ENCODE measurements at regions not wholly inside any gene's neighbourhood (a gene's known extent, or its start where the extent isn't known, plus 50 kb on each side); places are given as distances from the start of the nearest gene placed in this dataset.
A peak's percentile ranks its signal among the peaks of the same experiment; 100 is the strongest.

DNA sequence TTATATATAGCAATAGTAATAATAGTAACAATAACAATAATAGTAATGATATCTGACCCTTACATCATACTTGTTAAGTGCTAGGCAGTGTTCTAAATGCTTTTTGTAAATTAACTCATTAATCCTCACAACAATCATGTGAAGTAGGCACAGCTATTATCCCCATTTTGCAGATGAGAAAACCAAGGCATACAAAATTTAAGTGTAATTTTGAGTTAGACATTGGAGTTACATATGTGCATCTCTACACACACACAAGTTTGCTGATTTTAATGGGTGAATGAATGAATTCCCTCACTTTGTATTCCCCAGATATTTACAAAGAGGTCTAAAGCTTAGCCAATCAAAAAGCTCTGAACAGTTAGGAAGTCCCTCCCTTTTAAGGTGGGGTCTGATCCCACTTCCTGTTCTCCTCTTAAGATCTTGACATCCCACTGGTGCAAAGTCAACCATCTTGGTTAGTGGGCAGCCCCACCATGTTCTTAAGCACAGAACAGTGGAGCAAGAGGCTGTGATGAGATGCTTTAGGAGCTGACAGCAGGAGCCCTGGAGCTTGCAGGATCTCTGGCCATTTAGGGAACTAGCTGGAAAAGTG, 85.3 kb upstream of the FOXP4 start:
- dilution Hi-C loops (cut with MboI; ENCODE audit: extremely low pct_ligation_motif_present, low sequenced_read_pairs) (no loop called here), intact Hi-C loops (cut with micrococcal nuclease) (no loop called here)
- FAIRE-seq (no peak), DNase-seq (ENCODE audit: low read depth, low spot score) (no peak)
- Histone ChIP-seq H3K9me3 (replicated peaks; ENCODE audit: control insufficient read depth, insufficient read depth, low read length) (no peaks in the 10 kb centered on the region), H2AFZ (ENCODE audit: low read depth, low read length) (peak overlapping the region; percentile 35), H3K36me3 (ENCODE audit: control insufficient read depth in 2 of 2, extremely low read depth in 1 of 2, insufficient read depth in 2 of 2, low read length in 2 of 2) (no peaks in the 10 kb centered on the region), H3K79me2 (ENCODE audit: control insufficient read depth, insufficient read depth, low read length) (no peaks in the 10 kb centered on the region), H3K4me1 (ENCODE audit: control insufficient read depth, extremely low read depth, insufficient read depth, low read length) (no peaks in the 10 kb centered on the region), H3K4me3 (replicated peaks in 1 of 3; ENCODE audit: insufficient read depth in 1 of 3, low read depth in 1 of 3, low read length in 3 of 3) (no peak overlapping the region), H3K4me2 (ENCODE audit: insufficient read depth, low read length) (no peak overlapping the region), H3K9ac (replicated peaks; ENCODE audit: extremely low read depth, insufficient read depth, low read length) (no peak overlapping the region), H3K27me3 (ENCODE audit: control insufficient read depth in 2 of 2, insufficient read depth in 2 of 2, low read length in 2 of 2) (peaks cover 0 to 5% of the 10 kb centered on the region in 2 experiments), H3K27ac (ENCODE audit: insufficient read depth, low read depth, low read length) (no peak overlapping the region), H4K20me1 (replicated peaks; ENCODE audit: control insufficient read depth, extremely low read depth, insufficient read depth, low read length) (no peaks in the 10 kb centered on the region), H3K9me1 (replicated peaks; ENCODE audit: control insufficient read depth, extremely low read depth, insufficient read depth, low read length) (no peaks in the 10 kb centered on the region)
- TF ChIP-seq POLR2A (IDR thresholded peaks at IDR 0.05; ENCODE audit: low read depth, low read length) (no peak), FOS (IDR thresholded peaks at IDR 0.05; ENCODE audit: borderline replicate concordance, insufficient read depth, low read length) (no peak), MYC (IDR thresholded peaks at IDR 0.05; ENCODE audit: low read depth, low read length) (no peak), POLR2AphosphoS5 (IDR thresholded peaks at IDR 0.05; ENCODE audit: insufficient read depth, low read depth, low read length) (no peak), GATA2 (IDR thresholded peaks at IDR 0.05; ENCODE audit: insufficient read depth, insufficient read length, low read depth, low read length) (no peak), JUN (IDR thresholded peaks at IDR 0.05; ENCODE audit: borderline replicate concordance, insufficient read depth, insufficient read length, low read depth) (no peak)
- TF ChIP-seq, protein P1, sequence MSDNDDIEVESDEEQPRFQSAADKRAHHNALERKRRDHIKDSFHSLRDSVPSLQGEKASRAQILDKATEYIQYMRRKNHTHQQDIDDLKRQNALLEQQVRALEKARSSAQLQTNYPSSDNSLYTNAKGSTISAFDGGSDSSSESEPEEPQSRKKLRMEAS (IDR thresholded peaks at IDR 0.05; ENCODE audit: insufficient read depth, insufficient read length) = no peak
- POLR2A ChIA-PET = no interaction called here
- BruUV-seq (replicated peaks) = no TSS peak
- CTCF ChIA-PET = interaction anchor here (0.9 to 6.2 kb wide), 11 partner anchors 10 to 223 kb away, joined by 3 to 46 read pairs (median 5); no protein-coding TSS in a partner anchor

DNA sequence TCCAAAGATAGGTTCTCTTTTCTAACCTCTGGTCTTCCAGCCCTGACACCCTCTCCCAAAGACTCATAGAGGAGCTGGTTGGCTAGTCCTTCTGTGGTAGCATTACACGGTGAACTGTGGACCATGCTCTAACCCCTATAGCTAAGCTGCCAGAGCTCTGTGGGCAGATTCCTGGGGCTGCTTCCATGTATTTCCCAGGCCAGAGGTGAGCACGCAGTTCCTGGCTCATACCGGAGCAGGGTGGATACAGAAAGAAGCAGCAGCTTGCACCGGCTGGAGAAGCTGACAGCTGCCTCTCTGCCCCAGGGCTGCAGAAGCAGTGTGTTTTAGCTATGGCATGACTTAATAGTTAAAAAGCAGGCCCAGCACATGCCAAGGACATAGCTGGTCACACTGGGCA, 84.1 kb upstream of the FOXP4 start:
- ChIA-PET POLR2A (no interaction called here), CTCF (interaction anchor here (0.5 to 6.2 kb wide), 16 partner anchors 9 to 221 kb away, joined by 3 to 46 read pairs (median 4); no protein-coding TSS in a partner anchor)
- Histone ChIP-seq H3K9me1 (replicated peaks; ENCODE audit: control insufficient read depth, extremely low read depth, insufficient read depth, low read length) (no peaks in the 10 kb centered on the region), H2AFZ (ENCODE audit: low read depth, low read length) (no peak overlapping the region), H3K4me2 (ENCODE audit: insufficient read depth, low read length) (no peak overlapping the region), H3K79me2 (ENCODE audit: control insufficient read depth, insufficient read depth, low read length) (no peaks in the 10 kb centered on the region), H3K36me3 (ENCODE audit: control insufficient read depth in 2 of 2, extremely low read depth in 1 of 2, insufficient read depth in 2 of 2, low read length in 2 of 2) (no peaks in the 10 kb centered on the region), H3K9me3 (replicated peaks; ENCODE audit: control insufficient read depth, insufficient read depth, low read length) (no peaks in the 10 kb centered on the region), H3K27me3 (ENCODE audit: control insufficient read depth in 2 of 2, insufficient read depth in 2 of 2, low read length in 2 of 2) (peaks cover 3 to 4% of the 10 kb centered on the region in 2 experiments), H3K27ac (ENCODE audit: insufficient read depth, low read depth, low read length) (no peak overlapping the region), H3K9ac (replicated peaks; ENCODE audit: extremely low read depth, insufficient read depth, low read length) (no peak overlapping the region), H4K20me1 (replicated peaks; ENCODE audit: control insufficient read depth, extremely low read depth, insufficient read depth, low read length) (no peaks in the 10 kb centered on the region), H3K4me3 (replicated peaks in 1 of 3; ENCODE audit: insufficient read depth in 1 of 3, low read depth in 1 of 3, low read length in 3 of 3) (no peak overlapping the region), H3K4me1 (ENCODE audit: control insufficient read depth, extremely low read depth, insufficient read depth, low read length) (no peaks in the 10 kb centered on the region)
- BruUV-seq (replicated peaks) = no TSS peak
- DNase-seq (ENCODE audit: low read depth, low spot score) (no peak), FAIRE-seq (no peak)
- TF ChIP-seq, protein P1 (IDR thresholded peaks at IDR 0.05; ENCODE audit: insufficient read depth, insufficient read length) = no peak
- no peak for TF ChIP-seq JUN (IDR thresholded peaks at IDR 0.05; ENCODE audit: borderline replicate concordance, insufficient read depth, insufficient read length, low read depth)
- no peak for TF ChIP-seq MYC (IDR thresholded peaks at IDR 0.05; ENCODE audit: low read depth, low read length)
- TF ChIP-seq POLR2AphosphoS5 (IDR thresholded peaks at IDR 0.05; ENCODE audit: insufficient read depth, low read depth, low read length) = no peak
- TF ChIP-seq FOS (IDR thresholded peaks at IDR 0.05; ENCODE audit: borderline replicate concordance, insufficient read depth, low read length) = no peak
- no peak for TF ChIP-seq POLR2A (IDR thresholded peaks at IDR 0.05; ENCODE audit: low read depth, low read length)
- TF ChIP-seq, protein P2, sequence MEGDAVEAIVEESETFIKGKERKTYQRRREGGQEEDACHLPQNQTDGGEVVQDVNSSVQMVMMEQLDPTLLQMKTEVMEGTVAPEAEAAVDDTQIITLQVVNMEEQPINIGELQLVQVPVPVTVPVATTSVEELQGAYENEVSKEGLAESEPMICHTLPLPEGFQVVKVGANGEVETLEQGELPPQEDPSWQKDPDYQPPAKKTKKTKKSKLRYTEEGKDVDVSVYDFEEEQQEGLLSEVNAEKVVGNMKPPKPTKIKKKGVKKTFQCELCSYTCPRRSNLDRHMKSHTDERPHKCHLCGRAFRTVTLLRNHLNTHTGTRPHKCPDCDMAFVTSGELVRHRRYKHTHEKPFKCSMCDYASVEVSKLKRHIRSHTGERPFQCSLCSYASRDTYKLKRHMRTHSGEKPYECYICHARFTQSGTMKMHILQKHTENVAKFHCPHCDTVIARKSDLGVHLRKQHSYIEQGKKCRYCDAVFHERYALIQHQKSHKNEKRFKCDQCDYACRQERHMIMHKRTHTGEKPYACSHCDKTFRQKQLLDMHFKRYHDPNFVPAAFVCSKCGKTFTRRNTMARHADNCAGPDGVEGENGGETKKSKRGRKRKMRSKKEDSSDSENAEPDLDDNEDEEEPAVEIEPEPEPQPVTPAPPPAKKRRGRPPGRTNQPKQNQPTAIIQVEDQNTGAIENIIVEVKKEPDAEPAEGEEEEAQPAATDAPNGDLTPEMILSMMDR (IDR thresholded peaks at IDR 0.05; ENCODE audit: extremely low read depth in 1 of 2, insufficient read depth in 1 of 2, low read depth in 1 of 2, low read length in 2 of 2) = no peak
- no peak for TF ChIP-seq GATA2 (IDR thresholded peaks at IDR 0.05; ENCODE audit: insufficient read depth, insufficient read length, low read depth, low read length)
- TF ChIP-seq EZH2 (IDR thresholded peaks at IDR 0.05; ENCODE audit: borderline replicate concordance, low read depth, low read length, severe bottlenecking) = no peak
- dilution Hi-C loops (cut with MboI; ENCODE audit: extremely low pct_ligation_motif_present, low sequenced_read_pairs) (no loop called here), intact Hi-C loops (cut with micrococcal nuclease) (loop anchor here (2.0 kb wide), 1 partner anchor 89 kb away; no protein-coding TSS in a partner anchor)
